RWPE2 (cell line): ENCODE measurements at regions not wholly inside any gene's neighbourhood (a gene's known extent, or its start where the extent isn't known, plus 50 kb on each side); places are given as distances from the start of the nearest gene placed in this dataset.

Source experiments
- ATAC-seq: fragments of 200-7000 bp; cut with Tn5 transposase; 3 replicates; pipeline ENCODE4 v1.9.1; 2021; ENCODE audit warnings: low read depth
- DNase-seq: peaks from one replicate; pipeline ENCODE4 v3.0.0-alpha.2; 2020; ENCODE audit warnings: low spot score
- H3K27ac ChIP-seq: fragments of 450-650 bp; 2 replicates; pipeline ENCODE4 v1.5.1; 2017; ENCODE audit warnings: mild to moderate bottlenecking; ENCODE audit not compliant: poor library complexity, severe bottlenecking
- H3K27me3 ChIP-seq: fragments of 250-450 bp; sonication (Bioruptor Pico); 2 replicates; pipeline ENCODE4 v1.5.1; 2021; ENCODE audit warnings: mild to moderate bottlenecking, moderate library complexity; ENCODE audit not compliant: insufficient read depth, poor library complexity, severe bottlenecking
- H3K36me3 ChIP-seq: fragments of 250-450 bp; sonication (Bioruptor Pico); 2 replicates; pipeline ENCODE4 v1.5.1; 2020; ENCODE audit warnings: low read depth, mild to moderate bottlenecking, moderate library complexity
- H3K4me1 ChIP-seq: fragments of 250-450 bp; sonication (Bioruptor Pico); 2 replicates; pipeline ENCODE4 v1.5.1; 2021; ENCODE audit warnings: mild to moderate bottlenecking, moderate library complexity; ENCODE audit not compliant: insufficient read depth, poor library complexity, severe bottlenecking
- H3K4me3 ChIP-seq: fragments of 250-450 bp; sonication (Bioruptor Pico); 2 replicates; pipeline ENCODE4 v1.5.1; 2021; ENCODE audit warnings: mild to moderate bottlenecking, moderate library complexity; ENCODE audit not compliant: severe bottlenecking
- H3K9me3 ChIP-seq: fragments of 250-450 bp; sonication (Bioruptor Pico); 2 replicates; pipeline ENCODE4 v1.5.1; 2021; ENCODE audit warnings: mild to moderate bottlenecking, moderate library complexity; ENCODE audit not compliant: severe bottlenecking
- TF ChIP-seq, protein P1 (sequence below): fragments of 450-650 bp; IDR thresholded peaks from one replicate; pipeline ENCODE4 v1.5.1; 2017; ENCODE audit warnings: mild to moderate bottlenecking, moderate library complexity; ENCODE audit not compliant: poor library complexity, severe bottlenecking

DNA sequence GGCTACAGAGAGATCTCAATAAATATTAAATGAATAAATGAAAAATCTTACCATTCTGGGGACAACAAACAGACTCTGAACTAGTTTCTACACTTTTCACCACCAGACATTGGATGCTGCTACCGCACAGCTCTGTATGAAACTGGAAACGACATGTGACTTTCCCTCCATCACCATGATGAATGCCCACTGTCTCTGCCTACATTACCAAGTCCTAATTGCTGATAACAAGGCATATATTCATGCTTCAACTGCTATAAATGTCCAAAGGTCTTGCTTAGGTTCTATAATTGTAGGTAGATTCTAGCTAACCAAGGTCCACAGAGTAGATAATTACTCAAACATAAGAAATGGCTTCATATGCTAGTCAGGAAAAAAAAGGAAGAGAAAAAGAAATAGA is 399.4 kb upstream of the ADGRL3 start:
- TF ChIP-seq, protein P1, sequence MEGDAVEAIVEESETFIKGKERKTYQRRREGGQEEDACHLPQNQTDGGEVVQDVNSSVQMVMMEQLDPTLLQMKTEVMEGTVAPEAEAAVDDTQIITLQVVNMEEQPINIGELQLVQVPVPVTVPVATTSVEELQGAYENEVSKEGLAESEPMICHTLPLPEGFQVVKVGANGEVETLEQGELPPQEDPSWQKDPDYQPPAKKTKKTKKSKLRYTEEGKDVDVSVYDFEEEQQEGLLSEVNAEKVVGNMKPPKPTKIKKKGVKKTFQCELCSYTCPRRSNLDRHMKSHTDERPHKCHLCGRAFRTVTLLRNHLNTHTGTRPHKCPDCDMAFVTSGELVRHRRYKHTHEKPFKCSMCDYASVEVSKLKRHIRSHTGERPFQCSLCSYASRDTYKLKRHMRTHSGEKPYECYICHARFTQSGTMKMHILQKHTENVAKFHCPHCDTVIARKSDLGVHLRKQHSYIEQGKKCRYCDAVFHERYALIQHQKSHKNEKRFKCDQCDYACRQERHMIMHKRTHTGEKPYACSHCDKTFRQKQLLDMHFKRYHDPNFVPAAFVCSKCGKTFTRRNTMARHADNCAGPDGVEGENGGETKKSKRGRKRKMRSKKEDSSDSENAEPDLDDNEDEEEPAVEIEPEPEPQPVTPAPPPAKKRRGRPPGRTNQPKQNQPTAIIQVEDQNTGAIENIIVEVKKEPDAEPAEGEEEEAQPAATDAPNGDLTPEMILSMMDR = no peak
- ATAC-seq (no peak), DNase-seq (no peak)
- Histone ChIP-seq H3K27ac (no peak overlapping the region), H3K27me3 (no peaks in the 10 kb centered on the region), H3K9me3 (no peaks in the 10 kb centered on the region), H3K4me3 (no peak overlapping the region), H3K36me3 (no peaks in the 10 kb centered on the region), H3K4me1 (no peaks in the 10 kb centered on the region)

DNA sequence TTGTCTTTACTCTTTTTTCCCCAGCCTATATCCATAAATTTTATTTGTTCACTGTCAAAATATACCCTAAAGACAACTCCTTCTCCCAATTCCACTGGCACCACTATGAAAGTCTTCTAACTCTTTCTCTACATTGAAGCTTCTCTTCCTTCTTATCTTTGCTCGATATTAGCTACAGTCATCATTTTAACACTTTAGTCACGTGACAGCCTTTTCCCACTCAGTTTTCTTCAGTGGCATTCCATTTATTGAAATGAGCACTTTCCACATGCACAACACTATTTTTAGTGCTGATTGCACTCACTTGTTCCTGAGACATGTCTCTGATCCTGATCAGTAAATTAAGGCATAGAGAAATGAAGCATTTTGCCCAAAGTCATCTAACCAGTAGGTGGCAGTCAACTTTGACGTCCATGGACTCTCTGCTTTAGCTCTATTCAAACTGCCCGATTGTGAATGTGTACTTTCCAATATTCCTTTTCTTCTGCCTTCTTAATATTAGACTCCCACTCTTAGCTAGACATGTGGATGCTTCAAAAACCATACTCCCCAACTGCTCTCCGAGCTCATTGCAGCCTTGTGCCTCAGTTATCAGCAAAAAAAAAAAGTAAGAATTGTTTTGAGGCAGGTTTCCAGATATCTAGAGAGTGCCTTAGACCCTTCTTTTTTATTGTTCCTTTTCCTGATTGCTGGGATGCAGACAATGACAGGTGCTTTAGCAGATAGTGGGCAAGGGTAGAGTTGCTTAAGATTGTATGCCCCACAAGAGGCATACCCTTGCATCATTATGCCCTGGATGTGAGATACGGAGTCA is 394.4 kb upstream of the ADGRL3 start:
- peak; percentile 52; the same call in 2 of the 3 replicates for ATAC-seq

DNA sequence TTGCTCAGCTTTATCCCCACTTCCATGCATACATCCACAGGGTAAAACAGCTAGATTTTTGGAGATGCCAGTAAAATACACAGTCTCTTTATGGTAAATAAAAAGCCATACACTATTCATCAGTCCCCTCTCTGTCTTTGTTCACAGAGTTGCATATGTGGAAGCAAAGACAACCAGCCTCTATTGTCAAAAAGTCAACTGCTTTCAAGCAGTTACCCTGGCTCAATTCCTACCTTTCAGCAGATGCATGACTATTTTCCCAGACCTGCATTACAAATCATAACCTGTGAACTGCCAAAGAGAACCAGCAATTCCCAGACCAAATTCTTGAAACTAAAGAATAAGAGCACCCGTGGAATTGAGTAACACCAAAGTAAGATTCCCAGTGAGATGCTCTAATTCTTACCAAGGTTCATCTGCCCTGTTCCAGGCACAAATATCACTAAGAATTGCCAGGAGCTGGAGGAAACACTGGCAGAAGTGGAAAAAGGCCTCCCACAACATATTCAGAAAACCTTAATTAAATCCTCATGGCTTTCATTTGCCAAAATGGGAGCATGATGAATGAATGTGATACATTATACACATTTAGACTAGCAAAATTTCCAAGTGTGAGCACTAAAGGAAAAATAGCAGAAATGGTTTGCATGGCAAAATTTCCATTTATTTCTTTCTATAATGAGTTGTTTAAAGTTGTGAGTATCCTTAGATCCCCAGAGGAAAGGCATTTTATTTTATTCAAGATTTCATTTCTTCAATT is 391.2 kb upstream of the ADGRL3 start:
- ATAC-seq (no peak), DNase-seq (no peak)
- TF ChIP-seq, protein P1 = no peak
- Histone ChIP-seq H3K9me3 (no peaks in the 10 kb centered on the region), H3K4me3 (no peak overlapping the region), H3K4me1 (no peaks in the 10 kb centered on the region), H3K27me3 (no peaks in the 10 kb centered on the region), H3K36me3 (no peaks in the 10 kb centered on the region), H3K27ac (no peak overlapping the region)

More for the DNA sequence above, 394.4 kb upstream of the ADGRL3 start:
- Histone ChIP-seq H3K4me3 (no peak overlapping the region), H3K9me3 (no peaks in the 10 kb centered on the region), H3K36me3 (no peaks in the 10 kb centered on the region), H3K27ac (no peak overlapping the region), H3K4me1 (no peaks in the 10 kb centered on the region), H3K27me3 (no peaks in the 10 kb centered on the region)
- DNase-seq = no peak
- TF ChIP-seq, protein P1 = peak; percentile 74

DNA sequence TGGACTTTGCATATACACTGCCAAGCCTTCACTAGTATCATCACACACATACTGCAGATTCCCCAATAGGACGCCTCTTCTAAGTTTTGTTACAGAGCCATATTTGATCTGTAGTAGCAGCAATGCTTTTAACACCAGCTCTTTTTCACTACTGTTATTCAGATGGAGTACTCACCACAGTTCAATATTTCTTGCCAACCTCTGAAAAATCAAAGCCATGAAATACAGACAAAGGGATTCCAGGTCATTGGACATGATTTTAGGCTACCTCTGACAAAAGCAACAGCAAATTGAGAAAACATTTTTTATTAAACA is 390.7 kb upstream of the ADGRL3 start:
- H3K27me3 ChIP-seq = no peaks in the 10 kb centered on the region
- ATAC-seq (no peak), DNase-seq (no peak)
- H3K9me3 ChIP-seq = no peaks in the 10 kb centered on the region
- no peaks in the 10 kb centered on the region for H3K4me1 ChIP-seq
- no peak overlapping the region for H3K4me3 ChIP-seq
- no peaks in the 10 kb centered on the region for H3K36me3 ChIP-seq
- TF ChIP-seq, protein P1 = no peak
- no peak overlapping the region for H3K27ac ChIP-seq

DNA sequence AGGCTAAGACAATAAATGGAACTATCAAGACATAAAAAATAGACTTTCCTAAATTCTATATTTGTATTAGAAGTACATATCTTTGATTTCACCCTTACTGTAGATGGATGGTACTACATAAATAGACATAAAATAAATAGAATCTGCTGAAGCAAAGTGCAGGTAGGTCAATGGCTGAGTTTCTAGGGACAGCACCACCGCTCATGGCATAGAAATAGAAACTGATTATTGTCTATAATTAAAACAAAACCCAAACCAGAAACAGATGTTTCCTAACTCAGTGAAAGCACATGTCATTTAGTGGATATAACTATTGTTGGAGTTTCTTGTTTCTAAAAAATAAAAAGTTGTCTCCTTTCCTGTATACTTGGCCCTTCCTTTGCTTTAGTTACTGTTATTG is 387.3 kb upstream of the ADGRL3 start:
- H3K27me3 ChIP-seq = no peaks in the 10 kb centered on the region
- TF ChIP-seq, protein P1 = no peak
- no peak overlapping the region for H3K4me3 ChIP-seq
- DNase-seq (no peak), ATAC-seq (no peak)
- H3K27ac ChIP-seq = no peak overlapping the region
- no peaks in the 10 kb centered on the region for H3K36me3 ChIP-seq
- no peaks in the 10 kb centered on the region for H3K4me1 ChIP-seq
- H3K9me3 ChIP-seq = no peaks in the 10 kb centered on the region
